ENCODE measurements at regions not wholly inside any gene's neighbourhood (a gene's known extent, or its start where the extent isn't known, plus 50 kb on each side); places are given as distances from the start of the nearest gene placed in this dataset.
"Not testable (repeated sequence)": the region's sequence is repeated elsewhere in the genome, so short reads cannot be mapped to it uniquely, and the experiment has no call there.

DNA sequence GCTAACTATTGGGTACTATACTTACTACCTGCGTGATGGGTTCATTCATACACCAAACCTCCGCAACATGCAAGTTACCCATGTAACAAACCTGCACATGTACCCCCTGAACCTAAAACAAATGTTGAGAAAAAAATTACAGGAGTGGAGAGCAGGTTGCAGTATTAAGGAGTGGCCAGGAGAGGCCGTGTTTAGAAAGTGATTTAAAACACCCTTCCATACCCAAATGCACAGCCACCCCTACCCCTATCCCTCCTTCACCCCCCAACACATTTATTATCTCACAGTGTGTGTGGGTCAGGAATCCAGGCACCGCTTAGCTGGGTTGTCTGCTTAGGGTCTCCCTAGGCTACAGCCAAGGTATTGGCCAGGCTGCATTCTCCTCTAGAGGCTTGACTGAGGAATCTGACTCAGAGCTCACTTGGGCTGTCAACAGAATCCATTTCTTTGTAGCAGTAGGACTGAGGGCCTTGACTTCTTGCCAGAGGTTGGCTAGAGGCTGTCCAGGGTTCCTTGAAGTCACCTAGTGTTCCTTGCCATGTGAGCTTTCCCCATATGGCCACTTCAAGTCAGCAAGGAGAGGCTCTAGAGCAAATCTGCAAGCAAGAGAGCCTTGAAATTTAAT, 115.3 kb upstream of the NBPF8 start:
- not testable (repeated sequence) for TF ChIP-seq RNF2 (IDR thresholded peaks at IDR 0.05; ENCODE audit: borderline replicate concordance, low read depth); FOSL2 (IDR thresholded peaks at IDR 0.05); FOSL2 (CRISPR knock-in tag; IDR thresholded peaks at IDR 0.05); CEBPB (IDR thresholded peaks at IDR 0.05); POLR2A (IDR thresholded peaks at IDR 0.05; ENCODE audit: low read length); USF2 (IDR thresholded peaks at IDR 0.05); CHD4 (IDR thresholded peaks at IDR 0.05; ENCODE audit: borderline replicate concordance); MAX (IDR thresholded peaks at IDR 0.05); NR3C1 (IDR thresholded peaks at IDR 0.05)
- TF ChIP-seq, protein P1, sequence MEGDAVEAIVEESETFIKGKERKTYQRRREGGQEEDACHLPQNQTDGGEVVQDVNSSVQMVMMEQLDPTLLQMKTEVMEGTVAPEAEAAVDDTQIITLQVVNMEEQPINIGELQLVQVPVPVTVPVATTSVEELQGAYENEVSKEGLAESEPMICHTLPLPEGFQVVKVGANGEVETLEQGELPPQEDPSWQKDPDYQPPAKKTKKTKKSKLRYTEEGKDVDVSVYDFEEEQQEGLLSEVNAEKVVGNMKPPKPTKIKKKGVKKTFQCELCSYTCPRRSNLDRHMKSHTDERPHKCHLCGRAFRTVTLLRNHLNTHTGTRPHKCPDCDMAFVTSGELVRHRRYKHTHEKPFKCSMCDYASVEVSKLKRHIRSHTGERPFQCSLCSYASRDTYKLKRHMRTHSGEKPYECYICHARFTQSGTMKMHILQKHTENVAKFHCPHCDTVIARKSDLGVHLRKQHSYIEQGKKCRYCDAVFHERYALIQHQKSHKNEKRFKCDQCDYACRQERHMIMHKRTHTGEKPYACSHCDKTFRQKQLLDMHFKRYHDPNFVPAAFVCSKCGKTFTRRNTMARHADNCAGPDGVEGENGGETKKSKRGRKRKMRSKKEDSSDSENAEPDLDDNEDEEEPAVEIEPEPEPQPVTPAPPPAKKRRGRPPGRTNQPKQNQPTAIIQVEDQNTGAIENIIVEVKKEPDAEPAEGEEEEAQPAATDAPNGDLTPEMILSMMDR (IDR thresholded peaks at IDR 0.05): not testable (repeated sequence)
- TF ChIP-seq, protein P2, sequence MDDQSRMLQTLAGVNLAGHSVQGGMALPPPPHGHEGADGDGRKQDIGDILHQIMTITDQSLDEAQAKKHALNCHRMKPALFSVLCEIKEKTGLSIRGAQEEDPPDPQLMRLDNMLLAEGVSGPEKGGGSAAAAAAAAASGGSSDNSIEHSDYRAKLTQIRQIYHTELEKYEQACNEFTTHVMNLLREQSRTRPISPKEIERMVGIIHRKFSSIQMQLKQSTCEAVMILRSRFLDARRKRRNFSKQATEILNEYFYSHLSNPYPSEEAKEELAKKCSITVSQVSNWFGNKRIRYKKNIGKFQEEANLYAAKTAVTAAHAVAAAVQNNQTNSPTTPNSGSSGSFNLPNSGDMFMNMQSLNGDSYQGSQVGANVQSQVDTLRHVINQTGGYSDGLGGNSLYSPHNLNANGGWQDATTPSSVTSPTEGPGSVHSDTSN (IDR thresholded peaks at IDR 0.05): not testable (repeated sequence)
